Type B pancreatic cell (in vitro differentiated cells): ENCODE measurements at regions not wholly inside any gene's neighbourhood (a gene's known extent, or its start where the extent isn't known, plus 50 kb on each side); places are given as distances from the start of the nearest gene placed in this dataset.

Experiments
- DNase-seq: peaks from one replicate; pipeline ENCODE4 v3.0.0; 2021; ENCODE audit warnings: mixed read lengths; ENCODE audit not compliant: unreplicated experiment; ENCODE audit errors: extremely low spot score
- H3K27ac Mint-ChIP-seq: 2 replicates; pipeline ENCODE4 v1.8.0; 2021; ENCODE audit warnings: mild to moderate bottlenecking, mixed read lengths
- H3K27me3 Mint-ChIP-seq: 2 replicates; pipeline ENCODE4 v1.8.0; 2021; ENCODE audit warnings: mixed read lengths
- H3K36me3 Mint-ChIP-seq: 2 replicates; pipeline ENCODE4 v1.8.0; 2021; ENCODE audit warnings: mixed read lengths
- H3K4me1 Mint-ChIP-seq: one replicate; pipeline ENCODE4 v1.8.0; 2021; ENCODE audit warnings: mixed read lengths; ENCODE audit not compliant: unreplicated experiment
- H3K4me3 Mint-ChIP-seq: 2 replicates; pipeline ENCODE4 v1.8.0; 2021; ENCODE audit warnings: mild to moderate bottlenecking, mixed read lengths
- H3K9me3 Mint-ChIP-seq: 2 replicates; pipeline ENCODE4 v1.8.0; 2021; ENCODE audit warnings: mixed read lengths
- TF ChIP-seq, protein P1 (sequence below): fragments of 200-600 bp; sonication (generic); conservative IDR thresholded peaks from 2 replicates; pipeline ENCODE4 v1.5.0; 2021; ENCODE audit warnings: antibody characterized with exemption, mild to moderate bottlenecking

GRCh38 chr2:161033059-161033660 is 127.1 kb upstream of the TANK start:
- Mint-ChIP-seq H3K9me3 (peaks cover 3% of the 10 kb centered on the region), H3K36me3 (no peaks in the 10 kb centered on the region), H3K27ac (no peak overlapping the region), H3K4me3 (no peak overlapping the region), H3K27me3 (no peaks in the 10 kb centered on the region), H3K4me1 (no peaks in the 10 kb centered on the region)
- TF ChIP-seq, protein P1, sequence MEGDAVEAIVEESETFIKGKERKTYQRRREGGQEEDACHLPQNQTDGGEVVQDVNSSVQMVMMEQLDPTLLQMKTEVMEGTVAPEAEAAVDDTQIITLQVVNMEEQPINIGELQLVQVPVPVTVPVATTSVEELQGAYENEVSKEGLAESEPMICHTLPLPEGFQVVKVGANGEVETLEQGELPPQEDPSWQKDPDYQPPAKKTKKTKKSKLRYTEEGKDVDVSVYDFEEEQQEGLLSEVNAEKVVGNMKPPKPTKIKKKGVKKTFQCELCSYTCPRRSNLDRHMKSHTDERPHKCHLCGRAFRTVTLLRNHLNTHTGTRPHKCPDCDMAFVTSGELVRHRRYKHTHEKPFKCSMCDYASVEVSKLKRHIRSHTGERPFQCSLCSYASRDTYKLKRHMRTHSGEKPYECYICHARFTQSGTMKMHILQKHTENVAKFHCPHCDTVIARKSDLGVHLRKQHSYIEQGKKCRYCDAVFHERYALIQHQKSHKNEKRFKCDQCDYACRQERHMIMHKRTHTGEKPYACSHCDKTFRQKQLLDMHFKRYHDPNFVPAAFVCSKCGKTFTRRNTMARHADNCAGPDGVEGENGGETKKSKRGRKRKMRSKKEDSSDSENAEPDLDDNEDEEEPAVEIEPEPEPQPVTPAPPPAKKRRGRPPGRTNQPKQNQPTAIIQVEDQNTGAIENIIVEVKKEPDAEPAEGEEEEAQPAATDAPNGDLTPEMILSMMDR: no peak
- DNase-seq: no peak

GRCh38 chr2:161036926-161037325 is 123.3 kb upstream of the TANK start:
- Mint-ChIP-seq H3K27me3 (peaks cover 4% of the 10 kb centered on the region), H3K9me3 (peaks cover 3% of the 10 kb centered on the region), H3K4me1 (no peaks in the 10 kb centered on the region), H3K4me3 (no peak overlapping the region), H3K36me3 (no peaks in the 10 kb centered on the region), H3K27ac (no peak overlapping the region)
- TF ChIP-seq, protein P1: no peak
- no peak for DNase-seq

DNA sequence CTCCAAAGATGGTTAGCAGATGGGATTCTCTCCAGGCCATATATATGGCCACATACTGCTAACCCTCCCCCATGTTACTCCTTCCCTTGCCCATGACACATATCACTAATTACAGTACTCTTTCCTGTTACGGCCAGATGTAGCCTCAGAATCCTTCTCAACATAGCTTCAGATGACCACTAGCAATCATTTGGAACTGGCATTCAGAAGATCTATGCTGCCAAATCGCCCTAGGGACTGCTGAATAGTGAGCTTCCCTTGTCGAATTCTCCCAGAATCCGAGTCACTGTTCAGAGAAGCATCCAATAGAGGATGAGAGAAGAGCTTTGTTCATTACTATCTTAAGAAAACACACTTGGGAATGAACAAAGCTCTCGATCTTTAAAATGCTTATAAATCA is 121.2 kb upstream of the TANK start:
- Mint-ChIP-seq H3K27me3 (peaks cover 6% of the 10 kb centered on the region), H3K4me1 (peaks cover 4% of the 10 kb centered on the region), H3K9me3 (peaks cover 3% of the 10 kb centered on the region), H3K27ac (no peak overlapping the region), H3K4me3 (no peak overlapping the region), H3K36me3 (no peaks in the 10 kb centered on the region)
- TF ChIP-seq, protein P1: no peak
- no peak for DNase-seq

DNA sequence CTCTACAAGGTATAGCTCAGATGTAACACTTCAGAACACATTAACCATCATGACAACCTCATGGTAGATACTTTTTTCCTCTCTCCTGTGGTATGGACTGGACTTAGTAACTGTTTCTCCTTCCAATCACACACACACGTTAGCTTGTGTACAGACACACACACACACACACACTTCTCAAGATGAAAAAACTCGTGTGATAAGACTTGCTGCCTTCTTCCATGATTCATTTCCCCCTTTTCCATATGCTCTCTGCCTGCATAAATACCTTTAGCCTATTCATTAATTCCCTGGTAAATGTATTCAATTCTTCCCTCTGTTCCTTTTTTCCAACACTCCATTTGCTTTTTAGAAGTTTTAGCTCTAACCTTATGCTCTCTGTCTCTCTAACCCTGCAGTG is 118.9 kb upstream of the TANK start:
- TF ChIP-seq, protein P1: no peak
- no peaks in the 10 kb centered on the region for H3K36me3 Mint-ChIP-seq

DNA sequence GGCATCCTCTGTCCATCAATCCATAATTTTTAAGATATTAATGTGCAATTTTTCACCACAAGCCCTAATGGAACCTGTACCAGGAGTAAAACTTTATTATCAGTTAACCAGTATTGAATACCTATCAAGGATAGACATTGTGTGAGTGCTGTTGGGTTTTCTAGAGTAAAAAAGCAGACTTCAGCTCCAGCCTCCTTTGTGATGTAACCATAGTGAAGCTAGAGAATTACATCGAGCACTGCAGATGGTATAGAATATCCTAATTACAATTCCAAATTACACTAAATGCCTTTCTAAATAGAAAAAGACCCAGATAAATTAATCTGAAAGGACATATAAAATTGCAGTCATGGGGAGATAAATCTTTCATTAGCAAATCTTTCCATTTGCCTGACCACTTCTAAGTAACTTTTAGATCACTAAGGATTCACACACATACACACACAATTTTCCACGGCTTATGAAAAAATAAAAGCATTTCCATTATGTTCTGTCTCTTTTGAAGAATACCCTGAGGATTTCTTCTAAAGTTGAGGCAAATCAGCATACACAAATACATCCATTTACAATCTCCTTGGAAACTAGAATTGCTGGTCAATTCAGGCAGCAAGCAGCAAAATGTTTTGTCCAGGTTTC is 117.1 kb upstream of the TANK start:
- Mint-ChIP-seq H3K4me3 (no peak overlapping the region), H3K27me3 (peaks cover 8% of the 10 kb centered on the region), H3K9me3 (no peaks in the 10 kb centered on the region), H3K36me3 (no peaks in the 10 kb centered on the region), H3K4me1 (peaks cover 4% of the 10 kb centered on the region), H3K27ac (no peak overlapping the region)
- no peak for DNase-seq
- TF ChIP-seq, protein P1: no peak

More for the DNA sequence above, 118.9 kb upstream of the TANK start:
- H3K4me1 Mint-ChIP-seq: peaks cover 4% of the 10 kb centered on the region
- H3K4me3 Mint-ChIP-seq: no peak overlapping the region
- no peak overlapping the region for H3K27ac Mint-ChIP-seq
- DNase-seq: no peak
- H3K9me3 Mint-ChIP-seq: no peaks in the 10 kb centered on the region
- peaks cover 8% of the 10 kb centered on the region for H3K27me3 Mint-ChIP-seq
